ENCODE measurements at regions not wholly inside any gene's neighbourhood (a gene's known extent, or its start where the extent isn't known, plus 50 kb on each side); places are given as distances from the start of the nearest gene placed in this dataset.

DNA sequence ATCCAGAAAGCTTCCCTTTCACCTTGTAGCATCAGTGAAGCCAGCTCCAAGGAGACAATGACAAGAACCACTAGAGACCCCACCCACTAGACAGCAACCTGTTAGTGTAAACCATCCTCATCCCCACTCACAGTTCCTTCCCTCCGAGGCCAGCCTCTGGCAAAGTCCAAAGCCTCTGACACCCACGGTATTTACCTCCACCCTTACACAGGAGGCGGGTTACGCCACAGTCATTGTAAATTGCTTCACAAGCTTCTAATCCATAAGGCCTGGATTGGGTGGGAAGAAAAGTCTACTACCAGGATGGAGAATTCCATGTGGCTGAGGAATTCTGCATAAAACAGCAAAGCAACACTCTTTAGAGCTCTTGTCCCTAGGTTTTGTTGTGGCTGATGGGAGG is 287.4 kb downstream of the BUD13 start:
- TF ChIP-seq, protein P1, sequence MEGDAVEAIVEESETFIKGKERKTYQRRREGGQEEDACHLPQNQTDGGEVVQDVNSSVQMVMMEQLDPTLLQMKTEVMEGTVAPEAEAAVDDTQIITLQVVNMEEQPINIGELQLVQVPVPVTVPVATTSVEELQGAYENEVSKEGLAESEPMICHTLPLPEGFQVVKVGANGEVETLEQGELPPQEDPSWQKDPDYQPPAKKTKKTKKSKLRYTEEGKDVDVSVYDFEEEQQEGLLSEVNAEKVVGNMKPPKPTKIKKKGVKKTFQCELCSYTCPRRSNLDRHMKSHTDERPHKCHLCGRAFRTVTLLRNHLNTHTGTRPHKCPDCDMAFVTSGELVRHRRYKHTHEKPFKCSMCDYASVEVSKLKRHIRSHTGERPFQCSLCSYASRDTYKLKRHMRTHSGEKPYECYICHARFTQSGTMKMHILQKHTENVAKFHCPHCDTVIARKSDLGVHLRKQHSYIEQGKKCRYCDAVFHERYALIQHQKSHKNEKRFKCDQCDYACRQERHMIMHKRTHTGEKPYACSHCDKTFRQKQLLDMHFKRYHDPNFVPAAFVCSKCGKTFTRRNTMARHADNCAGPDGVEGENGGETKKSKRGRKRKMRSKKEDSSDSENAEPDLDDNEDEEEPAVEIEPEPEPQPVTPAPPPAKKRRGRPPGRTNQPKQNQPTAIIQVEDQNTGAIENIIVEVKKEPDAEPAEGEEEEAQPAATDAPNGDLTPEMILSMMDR (IDR thresholded peaks at IDR 0.05) = no peak
- no peak for TF ChIP-seq POLR2A (IDR thresholded peaks at IDR 0.05)
- Histone ChIP-seq H3K4me3 (no peak overlapping the region), H3K4me1 (no peaks in the 10 kb centered on the region), H3K9me3 (no peaks in the 10 kb centered on the region), H3K27ac (no peak overlapping the region), H3K36me3 (no peaks in the 10 kb centered on the region), H3K27me3 (peaks cover 0 to 51% (median 0%) of the 10 kb centered on the region in 4 donors)
- intact Hi-C loops (cut with DNase I) = no loop called here
- 75 to 91% methylated on average over 3 to 4 of the region's 4 CpGs for WGBS, 2 donors
- DNase-seq = no peak

DNA sequence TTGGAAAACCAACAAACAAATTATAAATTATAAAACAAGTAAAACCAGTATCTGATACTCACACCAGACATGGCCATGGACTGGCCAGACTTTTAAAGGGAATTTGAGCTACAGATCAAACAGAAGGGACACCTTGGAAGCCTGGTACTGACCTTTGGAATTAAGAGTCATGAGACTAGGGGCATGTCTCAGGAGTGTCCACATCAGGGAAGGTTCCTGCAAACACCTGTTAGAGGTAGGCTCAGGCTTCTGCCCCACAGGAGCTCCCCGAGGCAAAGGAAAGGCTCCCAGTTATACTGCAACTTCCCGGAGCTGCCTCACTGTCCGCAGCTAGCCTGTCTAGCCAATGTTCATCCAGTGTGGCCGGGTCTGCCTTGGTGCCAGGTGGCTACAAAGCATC is 290.1 kb downstream of the BUD13 start:
- Histone ChIP-seq H3K4me3 (no peak overlapping the region), H3K9me3 (no peaks in the 10 kb centered on the region), H3K27me3 (peaks cover 0 to 34% (median 0%) of the 10 kb centered on the region in 4 donors), H3K4me1 (peaks cover 0 to 4% (median 0%) of the 10 kb centered on the region in 3 donors), H3K36me3 (no peaks in the 10 kb centered on the region), H3K27ac (no peak overlapping the region)
- TF ChIP-seq POLR2A (IDR thresholded peaks at IDR 0.05) = no peak
- TF ChIP-seq, protein P1 (IDR thresholded peaks at IDR 0.05) = no peak
- no peak for DNase-seq
- intact Hi-C loops (cut with DNase I) = no loop called here
- 71% methylated on average over 3 of the region's 4 CpGs; no CpG with 5 or more reads in 1 of the 2 donors for WGBS, 2 donors

DNA sequence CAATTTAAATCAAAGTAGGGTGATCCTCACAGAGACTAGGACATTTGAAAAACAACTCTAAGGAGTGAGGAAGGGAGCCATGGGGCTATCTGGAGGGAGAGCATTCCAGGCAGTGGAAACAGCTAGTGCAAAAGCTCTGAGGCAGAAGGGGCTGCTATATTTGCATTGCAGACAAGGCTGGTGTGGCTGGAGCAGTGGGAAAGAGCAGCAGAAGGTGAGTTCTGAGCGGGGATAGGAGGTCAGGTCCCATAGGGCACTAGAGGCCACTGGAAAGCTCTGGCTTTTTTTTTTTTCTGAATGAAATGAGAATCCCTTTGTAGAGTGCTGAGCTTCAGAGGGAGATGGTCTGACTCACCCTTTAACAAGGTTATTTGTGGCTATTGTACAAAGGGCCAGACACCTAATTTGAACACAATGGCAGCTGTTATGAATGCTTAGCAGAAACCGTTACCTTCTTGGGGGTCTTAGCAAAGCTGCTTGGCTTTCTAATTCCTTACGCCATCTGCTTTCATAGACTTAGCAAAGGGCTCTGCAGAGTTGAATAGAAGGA is 291.6 kb downstream of the BUD13 start:
- DNase-seq = no peak
- Histone ChIP-seq H3K27me3 (peaks cover 0 to 32% (median 0%) of the 10 kb centered on the region in 4 donors), H3K4me3 (no peak overlapping the region), H3K27ac (no peak overlapping the region), H3K4me1 (peaks cover 0 to 4% (median 0%) of the 10 kb centered on the region in 3 donors), H3K9me3 (no peaks in the 10 kb centered on the region), H3K36me3 (no peaks in the 10 kb centered on the region)
- intact Hi-C loops (cut with DNase I) = no loop called here
- TF ChIP-seq, protein P1 (IDR thresholded peaks at IDR 0.05) = no peak
- no peak for TF ChIP-seq POLR2A (IDR thresholded peaks at IDR 0.05)
- WGBS, 2 donors = 61 to 73% methylated on average over 2 to 3 of the region's 3 CpGs

DNA sequence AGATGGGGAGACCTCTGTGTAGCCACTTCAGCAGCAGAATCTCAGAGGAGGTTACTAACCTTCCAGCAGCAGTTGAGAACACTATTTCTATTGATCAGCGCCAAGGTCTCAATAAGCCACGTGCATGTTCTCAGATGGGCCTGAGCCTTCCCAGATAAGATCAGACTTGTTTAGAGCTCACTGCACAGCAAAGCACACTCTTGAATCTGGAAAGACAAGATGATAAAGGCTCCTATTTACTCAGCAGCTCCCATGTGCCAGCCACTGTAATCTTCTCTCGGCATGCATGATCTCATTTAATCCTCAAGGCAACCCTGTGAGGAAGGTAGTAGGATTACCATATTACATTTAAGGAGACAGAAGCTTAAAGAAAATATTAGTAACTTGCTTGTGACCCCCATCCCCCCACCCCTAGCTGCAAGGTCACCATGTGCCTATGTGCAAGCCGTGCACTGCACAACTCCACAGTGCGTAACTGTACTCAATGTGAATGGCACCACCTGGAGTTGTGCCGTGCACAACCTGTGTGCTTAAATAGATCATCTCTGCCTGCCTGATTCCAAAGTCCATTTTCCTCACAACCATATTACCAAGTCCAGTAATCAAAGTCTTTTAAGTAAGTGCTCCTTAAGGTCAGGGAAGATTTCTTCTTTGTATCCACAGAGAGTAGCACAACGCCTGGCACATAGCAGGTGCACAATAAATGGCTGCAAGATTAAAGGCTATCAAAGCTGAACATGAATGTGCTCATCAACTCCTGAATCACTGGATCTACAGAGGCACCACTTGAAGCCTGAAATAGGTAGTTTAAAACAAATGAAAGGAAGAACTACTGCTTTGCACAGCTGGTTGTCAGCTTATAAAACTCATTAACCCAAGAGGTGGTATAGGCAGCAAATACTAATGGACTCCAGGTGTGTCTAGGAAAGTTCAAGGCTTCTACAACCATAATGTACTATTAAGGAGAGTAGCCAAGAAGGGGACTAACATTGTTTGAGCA is 293.8 kb downstream of the BUD13 start:
- H3K27me3 ChIP-seq = peaks cover 0 to 29% (median 0%) of the 10 kb centered on the region in 4 donors
- intact Hi-C loops (cut with DNase I) = no loop called here
- peaks cover 0 to 4% (median 0%) of the 10 kb centered on the region in 3 donors for H3K4me1 ChIP-seq
- no peak overlapping the region for H3K27ac ChIP-seq
- TF ChIP-seq POLR2A (IDR thresholded peaks at IDR 0.05) = no peak
- TF ChIP-seq, protein P1 (IDR thresholded peaks at IDR 0.05) = no peak
- no peak for DNase-seq
- no peaks in the 10 kb centered on the region for H3K36me3 ChIP-seq
- WGBS, 2 donors = 32 to 67% methylated on average over 7 of the region's 7 CpGs
- H3K9me3 ChIP-seq = no peaks in the 10 kb centered on the region
- H3K4me3 ChIP-seq = no peak overlapping the region

DNA sequence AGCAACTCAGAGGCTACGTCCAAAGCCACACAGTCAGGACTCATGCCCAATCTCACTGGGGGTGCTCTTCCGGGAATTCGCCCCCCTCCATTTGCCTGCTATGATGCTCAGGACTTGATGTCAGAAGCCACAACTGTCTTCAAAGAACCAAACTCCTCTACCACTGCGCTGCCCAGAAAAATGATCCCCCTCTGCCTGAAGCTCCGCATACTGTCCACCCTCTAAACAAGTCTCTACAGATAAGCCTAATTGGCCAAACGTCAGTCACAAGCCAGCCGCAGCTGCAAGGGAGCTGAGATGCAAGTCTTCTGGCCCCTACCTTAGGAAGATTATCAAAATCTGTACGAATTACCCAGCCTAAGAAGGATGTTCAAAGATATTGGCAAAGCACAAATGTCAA is 294.6 kb downstream of the BUD13 start:
- H3K27ac ChIP-seq = no peak overlapping the region
- H3K9me3 ChIP-seq = no peaks in the 10 kb centered on the region
- no peak overlapping the region for H3K4me3 ChIP-seq
- H3K4me1 ChIP-seq = peaks cover 0 to 4% (median 0%) of the 10 kb centered on the region in 3 donors
- WGBS, 2 donors = 35 to 49% methylated on average over 7 to 8 of the region's 8 CpGs
- peaks cover 0 to 22% (median 0%) of the 10 kb centered on the region in 4 donors for H3K27me3 ChIP-seq
- DNase-seq = no peak
- TF ChIP-seq, protein P1 (IDR thresholded peaks at IDR 0.05) = no peak
- intact Hi-C loops (cut with DNase I) = no loop called here
- no peaks in the 10 kb centered on the region for H3K36me3 ChIP-seq

Measured in esophagus squamous epithelium (tissue), 5 donors.